ENCODE measurements at regions not wholly inside any gene's neighbourhood (a gene's known extent, or its start where the extent isn't known, plus 50 kb on each side); places are given as distances from the start of the nearest gene placed in this dataset.
"Not testable (repeated sequence)": the region's sequence is repeated elsewhere in the genome, so short reads cannot be mapped to it uniquely, and the experiment has no call there.

DNA sequence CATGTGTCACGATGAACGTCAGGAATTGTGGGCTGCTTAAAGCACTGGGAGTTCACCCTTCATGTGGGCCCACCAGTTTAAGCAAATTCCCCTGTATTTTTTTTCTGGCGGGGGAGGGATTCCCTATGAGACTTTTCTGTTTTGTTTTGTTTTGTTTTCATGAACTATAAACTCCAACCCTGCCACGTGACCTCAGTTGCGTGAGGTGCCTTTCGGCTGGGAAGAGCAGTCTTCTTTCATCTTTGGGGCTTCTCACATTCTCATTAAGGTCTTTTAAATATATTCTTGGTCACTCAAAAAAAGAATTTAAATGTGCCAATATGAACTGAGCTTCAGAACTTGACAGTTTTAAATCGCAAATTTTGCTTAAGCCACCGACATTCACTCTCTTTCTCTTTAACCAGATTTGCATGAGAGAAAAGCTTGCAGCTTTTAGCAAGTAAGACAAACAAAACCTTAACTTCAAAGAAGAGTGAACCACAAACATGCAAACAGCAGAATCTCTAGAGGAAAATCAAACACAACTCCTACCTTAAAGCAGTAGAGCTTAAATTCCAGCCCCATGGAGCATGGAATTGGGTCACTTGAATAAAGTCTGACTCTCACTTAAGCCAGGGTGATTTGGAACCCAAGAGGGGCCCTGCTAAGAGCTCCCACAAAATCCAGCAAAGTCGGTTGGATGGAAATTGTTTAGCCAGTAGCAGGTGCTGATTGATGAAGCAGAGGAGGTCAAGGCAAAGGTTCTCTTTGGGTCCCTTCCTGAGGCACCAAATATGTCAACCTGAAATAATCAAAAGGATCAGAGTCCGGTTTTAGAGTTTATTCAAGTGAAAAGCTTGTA lies 699.8 kb upstream of the GBE1 start:
- H3K4me1 Mint-ChIP-seq, result no peaks in the 10 kb centered on the region
- no peaks in the 10 kb centered on the region for H3K27me3 Mint-ChIP-seq (ENCODE audit: low read depth in 3 of 3)
- peaks cover 3 to 30% (median 15%) of the 10 kb centered on the region in 6 donors for H3K9me3 Mint-ChIP-seq
- no peak for DNase-seq
- H3K27ac Mint-ChIP-seq, result no peak overlapping the region
- peaks cover 0 to 3% (median 0%) of the 10 kb centered on the region in 3 donors for H3K36me3 Mint-ChIP-seq
- no peak overlapping the region for H3K4me3 Mint-ChIP-seq

DNA sequence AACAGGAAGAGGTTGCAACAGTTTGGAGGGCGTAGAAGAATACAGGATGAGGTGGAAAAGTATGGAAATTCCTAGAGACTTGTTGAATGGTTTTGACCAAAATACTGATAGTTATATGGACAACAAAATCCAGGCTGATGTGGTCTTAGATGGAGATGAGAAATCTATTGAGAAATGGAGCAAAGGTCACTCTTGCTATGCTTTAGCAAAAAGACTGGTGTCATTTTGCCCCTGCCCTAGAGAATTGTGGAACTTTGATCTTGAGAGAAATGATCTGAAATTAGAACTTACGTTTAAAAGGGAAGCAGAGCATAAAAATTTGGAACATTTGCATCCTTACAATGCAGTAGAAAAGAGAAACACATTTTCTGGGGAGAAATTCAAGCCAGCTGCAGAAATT lies 686.9 kb upstream of the GBE1 start:
- no peak for DNase-seq
- Mint-ChIP-seq H3K9me3 (peaks cover 12 to 61% (median 34%) of the 10 kb centered on the region in 6 donors), H3K4me1 (no peaks in the 10 kb centered on the region), H3K27ac (no peak overlapping the region), H3K27me3 (ENCODE audit: low read depth in 3 of 3) (no peaks in the 10 kb centered on the region), H3K4me3 (no peak overlapping the region), H3K36me3 (no peaks in the 10 kb centered on the region)

DNA sequence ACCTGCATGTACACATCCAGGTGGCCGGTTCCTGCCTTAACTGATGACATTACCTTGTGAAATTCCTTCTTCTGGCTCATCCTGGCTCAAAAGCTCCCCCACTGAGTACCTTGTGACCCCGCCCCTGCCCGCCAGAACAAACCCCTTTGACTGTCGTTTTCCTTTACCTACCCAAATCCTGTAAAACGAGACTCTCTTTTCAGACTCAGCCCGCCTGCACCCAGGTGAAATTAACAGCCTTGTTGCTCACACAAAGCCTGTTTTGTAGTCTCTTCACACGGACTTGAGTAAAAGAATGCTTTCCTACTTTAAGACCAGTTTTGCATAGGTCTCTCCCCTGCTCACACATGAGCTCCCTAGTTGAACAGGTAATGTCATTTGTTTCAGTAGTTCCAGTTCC lies 667.4 kb upstream of the GBE1 start:
- H3K36me3 Mint-ChIP-seq; H3K27me3 Mint-ChIP-seq (ENCODE audit: low read depth in 3 of 3); H3K4me1 Mint-ChIP-seq; H3K4me3 Mint-ChIP-seq; H3K27ac Mint-ChIP-seq; DNase-seq: not testable (repeated sequence)
- peaks cover 5 to 51% (median 28%) of the 10 kb centered on the region in 6 donors for H3K9me3 Mint-ChIP-seq

DNA sequence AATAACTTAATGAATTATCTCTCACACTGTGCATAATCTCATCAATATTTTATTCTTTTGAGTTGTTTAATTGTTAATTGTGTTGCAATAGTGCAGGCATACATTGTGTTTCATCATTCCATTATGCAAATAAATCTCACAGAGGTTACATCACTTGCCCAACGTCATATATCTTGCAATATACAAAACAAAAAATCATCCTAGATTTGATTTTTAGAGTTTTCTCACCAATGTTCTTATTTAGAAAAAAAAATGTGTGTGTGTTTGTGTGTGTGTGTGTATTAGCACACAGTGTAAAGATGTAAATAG lies 662.5 kb upstream of the GBE1 start:
- no peaks in the 10 kb centered on the region for H3K4me1 Mint-ChIP-seq
- H3K4me3 Mint-ChIP-seq, result no peak overlapping the region
- DNase-seq, result no peak
- no peak overlapping the region for H3K27ac Mint-ChIP-seq
- H3K36me3 Mint-ChIP-seq, result no peaks in the 10 kb centered on the region
- H3K9me3 Mint-ChIP-seq, result peaks cover 3 to 27% (median 10%) of the 10 kb centered on the region in 6 donors
- peaks cover 0 to 2% (median 0%) of the 10 kb centered on the region in 3 donors for H3K27me3 Mint-ChIP-seq (ENCODE audit: low read depth in 3 of 3)

DNA sequence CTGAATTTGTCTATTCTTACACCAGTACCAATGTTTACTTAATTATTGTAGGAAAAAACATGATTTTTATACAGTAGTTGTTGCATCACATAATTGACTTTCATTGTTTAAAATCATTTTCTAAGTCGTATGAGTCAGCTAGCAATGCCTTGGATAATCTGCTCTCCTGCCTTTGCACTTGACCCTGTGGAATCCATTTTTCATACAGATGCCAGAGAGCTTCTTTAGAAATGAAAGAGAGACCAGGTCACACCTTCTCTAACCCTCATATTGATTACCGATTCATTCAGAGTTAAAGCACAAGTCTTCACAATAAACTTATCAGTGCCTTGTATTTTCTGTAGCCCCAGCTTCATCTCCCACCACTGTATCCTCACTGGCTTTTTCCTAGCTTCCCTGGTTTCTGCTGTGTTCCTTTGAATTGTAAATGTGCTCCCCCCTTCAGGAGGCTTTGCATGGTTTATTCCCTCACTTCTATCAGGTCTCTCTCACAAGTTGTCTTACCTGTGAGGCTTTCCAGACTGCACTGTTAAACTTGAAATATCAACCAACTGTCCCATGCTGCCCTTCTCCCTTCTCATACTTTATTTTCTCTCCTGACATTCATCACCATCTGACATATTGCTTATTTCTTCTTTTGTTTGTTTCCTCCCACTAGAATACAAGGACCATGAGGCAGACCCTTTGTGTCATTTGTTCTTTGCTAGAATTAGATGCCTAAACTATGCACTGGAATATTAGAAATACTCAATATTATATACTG lies 662.0 kb upstream of the GBE1 start:
- DNase-seq, result no peak
- H3K9me3 Mint-ChIP-seq, result peaks cover 3 to 24% (median 8%) of the 10 kb centered on the region in 6 donors
- H3K4me3 Mint-ChIP-seq, result no peak overlapping the region
- H3K4me1 Mint-ChIP-seq, result no peaks in the 10 kb centered on the region
- H3K27me3 Mint-ChIP-seq (ENCODE audit: low read depth in 3 of 3), result peaks cover 0 to 2% (median 0%) of the 10 kb centered on the region in 3 donors
- H3K36me3 Mint-ChIP-seq, result no peaks in the 10 kb centered on the region
- no peak overlapping the region for H3K27ac Mint-ChIP-seq

DNA sequence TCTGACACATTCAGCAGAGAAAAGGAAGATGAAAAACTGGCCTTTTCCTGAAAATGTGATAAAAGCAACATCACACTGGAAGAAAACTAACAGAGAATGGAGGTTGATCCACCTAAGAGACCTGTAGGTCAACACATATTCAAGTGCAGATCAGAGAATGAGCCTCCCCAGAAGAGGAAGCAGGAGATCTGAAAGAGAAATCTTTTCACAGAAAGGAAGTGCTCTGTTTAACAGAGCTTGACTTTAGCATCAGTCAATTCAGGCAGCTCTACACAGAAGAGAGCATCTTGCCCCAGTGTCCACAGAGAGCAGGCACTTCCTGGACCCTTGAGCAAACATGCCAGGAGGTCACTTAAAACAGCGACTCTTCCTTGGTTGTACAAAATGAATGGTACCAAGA lies 655.4 kb upstream of the GBE1 start:
- Mint-ChIP-seq H3K27ac (no peak overlapping the region), H3K4me1 (no peaks in the 10 kb centered on the region), H3K27me3 (ENCODE audit: low read depth in 3 of 3) (no peaks in the 10 kb centered on the region), H3K4me3 (no peak overlapping the region), H3K36me3 (no peaks in the 10 kb centered on the region), H3K9me3 (peaks cover 7 to 58% (median 17%) of the 10 kb centered on the region in 6 donors)
- no peak for DNase-seq

DNA sequence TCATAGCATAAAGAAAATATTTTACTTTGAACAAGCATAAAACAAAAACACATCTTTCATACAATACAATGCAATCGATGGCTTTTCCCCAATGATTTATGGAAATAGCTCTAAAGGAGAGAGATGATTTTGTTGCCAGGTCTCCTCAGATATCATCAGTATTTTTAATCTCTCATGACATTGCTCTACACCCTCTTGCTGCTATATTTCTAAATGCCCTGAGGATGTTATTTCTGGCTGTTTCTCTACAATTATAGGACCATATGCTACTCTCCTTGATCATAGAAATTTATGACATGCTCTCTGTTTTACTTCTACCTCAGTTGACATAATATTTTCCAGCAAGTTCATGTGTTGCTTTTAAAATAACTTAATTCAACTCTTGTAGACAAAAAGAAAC lies 654.9 kb upstream of the GBE1 start:
- no peak overlapping the region for H3K4me3 Mint-ChIP-seq
- H3K4me1 Mint-ChIP-seq, result no peaks in the 10 kb centered on the region
- no peaks in the 10 kb centered on the region for H3K36me3 Mint-ChIP-seq
- H3K27ac Mint-ChIP-seq, result no peak overlapping the region
- no peaks in the 10 kb centered on the region for H3K27me3 Mint-ChIP-seq (ENCODE audit: low read depth in 3 of 3)
- no peak for DNase-seq
- H3K9me3 Mint-ChIP-seq, result peaks cover 7 to 56% (median 19%) of the 10 kb centered on the region in 6 donors

DNA sequence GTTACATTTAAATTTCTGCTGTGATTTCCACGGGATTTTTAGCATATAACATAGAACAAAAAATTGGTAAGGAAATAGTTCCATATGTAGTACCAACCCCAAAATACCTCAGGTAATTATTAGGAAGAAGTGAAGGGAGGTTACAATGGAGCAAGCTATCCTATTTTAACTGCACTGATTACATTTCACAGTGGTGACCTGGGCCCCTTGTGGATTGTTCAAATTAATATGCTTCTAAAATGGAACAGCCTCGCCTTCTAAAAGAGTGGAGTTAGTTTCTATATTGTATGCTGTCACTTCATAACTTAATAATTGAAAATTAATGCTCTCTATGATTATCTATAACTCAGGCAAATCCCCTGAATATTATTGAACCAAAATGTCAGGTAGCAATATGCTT lies 651.7 kb upstream of the GBE1 start:
- no peaks in the 10 kb centered on the region for H3K4me1 Mint-ChIP-seq
- DNase-seq, result no peak
- peaks cover 6 to 44% (median 16%) of the 10 kb centered on the region in 6 donors for H3K9me3 Mint-ChIP-seq
- no peaks in the 10 kb centered on the region for H3K36me3 Mint-ChIP-seq
- H3K27me3 Mint-ChIP-seq (ENCODE audit: low read depth in 3 of 3), result peaks cover 0 to 3% (median 0%) of the 10 kb centered on the region in 3 donors
- no peak overlapping the region for H3K4me3 Mint-ChIP-seq
- no peak overlapping the region for H3K27ac Mint-ChIP-seq

DNA sequence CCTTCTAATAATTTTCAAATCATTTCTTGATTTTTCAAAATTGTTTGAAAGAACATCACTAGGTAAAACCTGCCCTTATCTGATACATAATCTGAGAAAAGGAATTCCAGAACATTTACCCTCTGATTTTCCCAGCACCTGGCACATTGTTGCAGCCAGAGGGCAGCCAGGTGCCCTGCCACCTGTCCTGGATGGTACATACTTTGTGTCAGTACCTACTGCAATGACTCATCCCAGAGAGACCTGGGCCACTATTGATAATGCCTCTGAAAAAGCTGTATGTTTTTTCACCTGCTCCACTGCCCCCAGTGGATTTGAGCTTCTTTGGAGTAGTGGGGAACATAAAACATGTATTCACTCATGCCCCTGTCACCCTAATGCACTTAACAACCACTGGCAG lies 648.9 kb upstream of the GBE1 start:
- H3K9me3 Mint-ChIP-seq, result peaks cover 3 to 39% (median 13%) of the 10 kb centered on the region in 6 donors
- H3K4me3 Mint-ChIP-seq, result no peak overlapping the region
- H3K27ac Mint-ChIP-seq, result no peak overlapping the region
- DNase-seq, result no peak
- no peaks in the 10 kb centered on the region for H3K4me1 Mint-ChIP-seq
- peaks cover 0 to 3% (median 0%) of the 10 kb centered on the region in 3 donors for H3K27me3 Mint-ChIP-seq (ENCODE audit: low read depth in 3 of 3)
- H3K36me3 Mint-ChIP-seq, result peaks cover 0 to 2% (median 0%) of the 10 kb centered on the region in 3 donors

DNA sequence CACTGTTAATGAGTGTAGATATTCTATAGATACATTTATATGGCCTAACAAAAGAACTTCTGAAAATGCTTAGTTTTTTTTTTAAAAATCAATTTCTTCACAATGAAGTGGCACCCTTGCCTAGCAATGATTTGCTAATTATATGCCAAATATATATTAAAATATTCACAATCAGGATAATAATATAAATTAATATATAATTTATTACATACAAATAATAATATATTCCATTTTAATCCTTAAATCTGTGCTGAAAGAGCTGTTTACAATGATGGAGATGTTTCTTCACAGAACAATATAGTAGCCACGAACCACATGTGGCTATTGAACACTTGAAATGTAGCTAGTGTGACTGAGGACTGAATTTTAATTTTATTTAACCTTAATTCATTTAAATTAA lies 648.4 kb upstream of the GBE1 start:
- no peak overlapping the region for H3K27ac Mint-ChIP-seq
- no peaks in the 10 kb centered on the region for H3K4me1 Mint-ChIP-seq
- H3K27me3 Mint-ChIP-seq (ENCODE audit: low read depth in 3 of 3), result peaks cover 0 to 3% (median 0%) of the 10 kb centered on the region in 3 donors
- H3K36me3 Mint-ChIP-seq, result peaks cover 0 to 2% (median 0%) of the 10 kb centered on the region in 3 donors
- peaks cover 3 to 35% (median 13%) of the 10 kb centered on the region in 6 donors for H3K9me3 Mint-ChIP-seq
- H3K4me3 Mint-ChIP-seq, result no peak overlapping the region
- no peak for DNase-seq

DNA sequence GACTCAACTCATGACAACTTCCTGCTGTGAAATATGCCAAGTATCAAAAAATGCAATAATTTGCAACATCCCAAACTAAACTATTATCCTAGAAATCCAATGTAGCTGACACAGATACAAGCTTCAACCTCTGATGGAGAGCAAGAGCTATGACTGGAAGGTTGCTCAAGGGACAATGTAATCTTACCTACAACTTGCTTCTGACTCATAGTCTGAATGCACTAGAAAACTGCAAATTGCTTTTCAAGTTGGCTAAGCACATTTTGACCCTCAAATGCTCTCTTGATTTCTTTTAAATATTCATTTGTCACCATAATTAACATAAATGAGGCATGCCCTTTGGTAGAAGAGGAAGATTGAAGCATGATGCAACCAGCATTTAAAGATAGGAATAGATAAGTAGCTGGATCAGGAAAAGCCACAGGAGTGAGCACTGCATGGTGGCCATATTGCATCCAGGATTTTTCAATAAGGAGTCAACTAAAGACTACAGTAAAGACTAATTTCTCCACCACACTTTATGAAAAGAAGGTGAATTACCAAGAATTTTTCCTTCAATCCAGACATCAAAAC lies 630.8 kb upstream of the GBE1 start:
- Mint-ChIP-seq H3K27me3 (ENCODE audit: low read depth in 3 of 3) (no peaks in the 10 kb centered on the region), H3K9me3 (peaks cover 8 to 28% (median 23%) of the 10 kb centered on the region in 6 donors), H3K4me1 (no peaks in the 10 kb centered on the region), H3K27ac (no peak overlapping the region), H3K4me3 (no peak overlapping the region), H3K36me3 (no peaks in the 10 kb centered on the region)
- DNase-seq, result no peak

DNA sequence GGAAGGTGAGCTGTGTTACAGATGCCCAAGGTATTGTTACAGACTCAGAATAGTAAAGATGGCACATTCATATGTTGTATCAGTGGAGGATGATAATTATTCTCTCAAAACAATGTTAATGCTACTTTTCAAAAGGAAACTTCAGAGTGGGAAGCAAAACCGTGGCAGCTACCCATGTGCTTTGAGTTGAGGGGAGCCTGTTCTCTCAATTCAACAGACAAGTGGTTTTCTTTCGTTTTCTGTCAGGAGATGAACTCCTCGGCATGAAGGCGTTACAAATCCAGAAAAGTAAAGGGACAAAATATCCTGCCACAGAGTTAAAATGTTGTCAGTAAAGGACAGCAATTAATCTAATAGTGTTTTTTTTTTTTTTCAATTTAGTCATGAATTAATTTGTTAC lies 629.4 kb upstream of the GBE1 start:
- H3K36me3 Mint-ChIP-seq, result no peaks in the 10 kb centered on the region
- H3K27me3 Mint-ChIP-seq (ENCODE audit: low read depth in 3 of 3), result no peaks in the 10 kb centered on the region
- DNase-seq, result no peak
- H3K27ac Mint-ChIP-seq, result no peak overlapping the region
- peaks cover 8 to 30% (median 23%) of the 10 kb centered on the region in 6 donors for H3K9me3 Mint-ChIP-seq
- no peaks in the 10 kb centered on the region for H3K4me1 Mint-ChIP-seq
- H3K4me3 Mint-ChIP-seq, result no peak overlapping the region

DNA sequence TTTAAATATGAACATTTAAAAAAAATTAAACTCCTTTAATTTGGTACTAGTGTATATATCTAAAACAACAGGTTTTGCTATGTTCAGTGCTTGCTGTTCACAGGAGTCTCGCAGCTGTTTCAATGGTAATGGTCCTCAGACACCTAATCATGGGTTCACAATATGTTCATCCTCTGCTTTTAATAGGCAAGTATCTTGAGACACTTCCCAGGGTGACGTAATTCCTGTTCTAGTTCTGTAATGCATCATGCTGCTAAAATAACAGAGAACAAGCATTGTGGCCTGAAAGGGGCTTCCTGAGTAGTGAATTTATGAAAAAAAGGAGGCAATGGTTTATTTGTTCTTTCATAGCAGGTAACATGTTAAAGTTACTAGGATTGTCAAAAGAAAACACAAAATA lies 625.2 kb upstream of the GBE1 start:
- H3K27me3 Mint-ChIP-seq (ENCODE audit: low read depth in 3 of 3), result no peaks in the 10 kb centered on the region
- peaks cover 8 to 30% (median 20%) of the 10 kb centered on the region in 6 donors for H3K9me3 Mint-ChIP-seq
- H3K4me1 Mint-ChIP-seq, result no peaks in the 10 kb centered on the region
- no peaks in the 10 kb centered on the region for H3K36me3 Mint-ChIP-seq
- H3K27ac Mint-ChIP-seq, result no peak overlapping the region
- no peak for DNase-seq
- H3K4me3 Mint-ChIP-seq, result no peak overlapping the region

DNA sequence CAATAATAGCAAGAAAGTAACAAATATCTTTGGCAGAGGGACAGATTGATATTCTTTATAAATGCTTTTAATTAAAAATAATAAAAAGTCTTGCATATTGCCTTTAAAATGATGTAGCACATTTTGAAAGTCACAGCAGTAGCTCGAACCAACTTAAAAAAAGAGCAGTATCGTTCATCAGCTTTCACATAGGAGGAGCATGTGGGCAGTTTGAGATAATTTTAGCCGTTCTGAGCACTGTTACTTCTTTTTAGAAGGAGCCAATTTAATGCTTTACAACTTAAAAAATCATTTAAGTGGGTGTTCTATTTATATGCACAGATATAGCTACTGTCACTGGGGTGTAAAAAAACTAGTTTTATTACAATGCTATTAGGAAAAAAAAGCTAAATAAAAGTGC lies 622.7 kb upstream of the GBE1 start:
- DNase-seq, result no peak
- Mint-ChIP-seq H3K27me3 (ENCODE audit: low read depth in 3 of 3) (no peaks in the 10 kb centered on the region), H3K4me3 (no peak overlapping the region), H3K4me1 (no peaks in the 10 kb centered on the region), H3K36me3 (no peaks in the 10 kb centered on the region), H3K9me3 (peaks cover 5 to 32% (median 13%) of the 10 kb centered on the region in 6 donors), H3K27ac (no peak overlapping the region)
